Psoas muscle (tissue), 7 donors: ENCODE measurements at regions not wholly inside any gene's neighbourhood (a gene's known extent, or its start where the extent isn't known, plus 50 kb on each side); places are given as distances from the start of the nearest gene placed in this dataset.

ENCODE experiments used
- ATAC-seq, 4 donors: fragments of 200-7000 bp; cut with Tn5 transposase; one replicate each; pipeline ENCODE4 v1.9.1; 2020; ENCODE audit warnings: moderate library complexity in 3 of 4, mild to moderate bottlenecking in 2 of 4
- DNase-seq, 2 donors: peaks; one replicate each; pipeline ENCODE4 v3.0.0-alpha.2; 2020
- H3K27ac ChIP-seq: fragments of 200-600 bp; one replicate; pipeline ENCODE4 v1.8.0; 2022
- H3K27me3 ChIP-seq, 3 donors: fragments of 200-600 bp in 1 of 3; one replicate each; pipeline versions ENCODE4 v1.6.1 to v1.8.0; 2013 to 2022; ENCODE audit warnings: low read length in 2 of 3, mild to moderate bottlenecking in 2 of 3, moderate library complexity in 1 of 3; ENCODE audit not compliant: insufficient read depth in 3 of 3
- H3K36me3 ChIP-seq, 2 donors: fragments of 200-600 bp in 1 of 2; one replicate each; pipeline versions ENCODE4 v1.6.1 to v1.8.0; 2013 to 2022; ENCODE audit warnings: low read depth in 1 of 2, mild to moderate bottlenecking in 1 of 2, moderate library complexity in 1 of 2; ENCODE audit not compliant: insufficient read depth in 1 of 2
- H3K4me1 ChIP-seq: fragments of 200-600 bp; one replicate; pipeline ENCODE4 v1.8.0; 2022
- H3K4me3 ChIP-seq: fragments of 200-600 bp; one replicate; pipeline ENCODE4 v1.8.0; 2022; ENCODE audit warnings: mild to moderate bottlenecking
- H3K9me3 ChIP-seq: fragments of 200-600 bp; one replicate; pipeline ENCODE4 v1.8.0; 2022
- WGBS, 3 donors: extraction: QIAGEN DNeasy Blood & Tissue Kit; methylation state at CpG; one replicate each; pipeline versions ENCODE4 v1.1.6 to v1.1.7; 2013; 5-methylcytosine and 5-hydroxymethylcytosine counted together
- intact Hi-C, 2 donors: fragments of 100-400 bp; cut with DNase I; formaldehyde crosslinking; loops; one replicate each; pipeline versions ENCODE4 v1.11.0 to v1.14.2; 2022
- TF ChIP-seq, protein P1 (sequence below): fragments of 200-600 bp; IDR thresholded peaks from one replicate; pipeline ENCODE4 v1.8.0; 2022; ENCODE audit warnings: antibody characterized with exemption
- donor health status: healthy with polysubstance abuse.
- donor health status: DM: no; HTN: no; CAD: no; lungs with moderate emphysema.
- donor health status: Bipolar disorder and iron deficiency.
- donor health status: healthy.
- donor health status: DM: yes; HTN: yes; CAD: no.
- donor health status: DM: no; HTN: no; CAD: no.
- donor health status: DM: yes; HTN: yes; CAD: no.

- ATAC-seq, result no peak
- intact Hi-C loops, result no loop called here
- H3K27me3 ChIP-seq, result no peaks in the 10 kb centered on the region
- 70 to 79% (median 75%) methylated on average over 4 of the region's 4 CpGs for WGBS, 3 donors
- TF ChIP-seq, protein P1, sequence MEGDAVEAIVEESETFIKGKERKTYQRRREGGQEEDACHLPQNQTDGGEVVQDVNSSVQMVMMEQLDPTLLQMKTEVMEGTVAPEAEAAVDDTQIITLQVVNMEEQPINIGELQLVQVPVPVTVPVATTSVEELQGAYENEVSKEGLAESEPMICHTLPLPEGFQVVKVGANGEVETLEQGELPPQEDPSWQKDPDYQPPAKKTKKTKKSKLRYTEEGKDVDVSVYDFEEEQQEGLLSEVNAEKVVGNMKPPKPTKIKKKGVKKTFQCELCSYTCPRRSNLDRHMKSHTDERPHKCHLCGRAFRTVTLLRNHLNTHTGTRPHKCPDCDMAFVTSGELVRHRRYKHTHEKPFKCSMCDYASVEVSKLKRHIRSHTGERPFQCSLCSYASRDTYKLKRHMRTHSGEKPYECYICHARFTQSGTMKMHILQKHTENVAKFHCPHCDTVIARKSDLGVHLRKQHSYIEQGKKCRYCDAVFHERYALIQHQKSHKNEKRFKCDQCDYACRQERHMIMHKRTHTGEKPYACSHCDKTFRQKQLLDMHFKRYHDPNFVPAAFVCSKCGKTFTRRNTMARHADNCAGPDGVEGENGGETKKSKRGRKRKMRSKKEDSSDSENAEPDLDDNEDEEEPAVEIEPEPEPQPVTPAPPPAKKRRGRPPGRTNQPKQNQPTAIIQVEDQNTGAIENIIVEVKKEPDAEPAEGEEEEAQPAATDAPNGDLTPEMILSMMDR, result no peak
- no peak for DNase-seq
- H3K4me3 ChIP-seq, result no peak overlapping the region
- H3K9me3 ChIP-seq, result no peaks in the 10 kb centered on the region
- H3K36me3 ChIP-seq, result no peaks in the 10 kb centered on the region
- H3K4me1 ChIP-seq, result no peaks in the 10 kb centered on the region
- no peak overlapping the region for H3K27ac ChIP-seq
Measured at GRCh38 chr10:83167081-83167480, 972.2 kb upstream of the GHITM start.

DNA sequence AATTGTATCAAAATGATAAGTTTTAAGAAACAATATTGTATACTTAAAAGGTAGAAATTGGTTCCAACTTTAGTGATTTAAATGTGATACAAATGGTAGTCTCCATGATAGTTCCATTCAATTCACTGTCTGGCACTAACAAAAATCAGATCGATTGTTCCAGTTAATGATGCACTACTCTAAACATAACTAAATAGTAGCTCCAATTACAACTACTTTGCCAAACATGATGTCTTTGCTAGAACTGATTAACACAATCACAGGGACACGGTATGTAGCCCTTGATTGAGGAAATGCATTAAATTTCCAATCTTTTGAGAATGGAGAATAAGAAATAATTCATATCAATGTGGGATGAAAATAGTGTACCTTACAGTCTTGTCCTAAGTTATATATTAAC is 962.4 kb upstream of the GHITM start:
- H3K27me3 ChIP-seq, result no peaks in the 10 kb centered on the region
- DNase-seq, result no peak
- intact Hi-C loops, result no loop called here
- H3K9me3 ChIP-seq, result no peaks in the 10 kb centered on the region
- no peak for ATAC-seq
- no peak overlapping the region for H3K27ac ChIP-seq
- no peaks in the 10 kb centered on the region for H3K4me1 ChIP-seq
- H3K36me3 ChIP-seq, result no peaks in the 10 kb centered on the region
- H3K4me3 ChIP-seq, result no peak overlapping the region
- TF ChIP-seq, protein P1, result no peak
- 76 to 82% (median 77%) methylated on average over 2 of the region's 2 CpGs for WGBS, 3 donors

GRCh38 chr10:83178526-83178925 is 960.8 kb upstream of the GHITM start:
- Histone ChIP-seq H3K4me3 (no peak overlapping the region), H3K27ac (no peak overlapping the region), H3K9me3 (no peaks in the 10 kb centered on the region), H3K4me1 (no peaks in the 10 kb centered on the region), H3K27me3 (no peaks in the 10 kb centered on the region), H3K36me3 (no peaks in the 10 kb centered on the region)
- TF ChIP-seq, protein P1, result no peak
- DNase-seq (no peak), ATAC-seq (no peak)
- intact Hi-C loops, result no loop called here

GRCh38 chr10:83179371-83179770 is 959.9 kb upstream of the GHITM start:
- Histone ChIP-seq H3K4me3 (no peak overlapping the region), H3K4me1 (no peaks in the 10 kb centered on the region), H3K9me3 (no peaks in the 10 kb centered on the region), H3K27me3 (no peaks in the 10 kb centered on the region), H3K36me3 (no peaks in the 10 kb centered on the region), H3K27ac (no peak overlapping the region)
- intact Hi-C loops, result no loop called here
- ATAC-seq (no peak), DNase-seq (no peak)
- TF ChIP-seq, protein P1, result no peak
- WGBS, 3 donors, result 80 to 85% (median 82%) methylated on average over 4 of the region's 4 CpGs

DNA sequence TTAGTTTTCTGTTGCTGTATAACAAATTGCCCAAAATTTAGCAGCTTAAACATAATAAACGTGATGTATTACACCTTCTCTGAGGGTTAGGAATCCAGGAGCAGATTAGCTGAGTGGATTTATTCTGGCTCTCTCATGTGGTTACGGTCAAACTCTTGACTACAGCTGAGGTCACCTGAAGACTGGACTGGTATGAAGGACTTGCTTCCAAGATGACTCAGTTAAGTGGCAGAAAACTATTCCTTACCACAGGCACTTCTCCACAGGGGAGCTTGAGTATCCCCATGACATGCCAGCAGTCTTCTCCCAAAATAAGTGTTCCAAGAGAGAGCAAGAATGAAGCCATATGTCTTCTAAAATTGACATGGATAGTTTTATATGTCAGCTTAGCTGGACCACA is 957.2 kb upstream of the GHITM start:
- no peaks in the 10 kb centered on the region for H3K4me1 ChIP-seq
- H3K27ac ChIP-seq, result no peak overlapping the region
- intact Hi-C loops, result no loop called here
- H3K36me3 ChIP-seq, result no peaks in the 10 kb centered on the region
- no peaks in the 10 kb centered on the region for H3K9me3 ChIP-seq
- ATAC-seq (no peak), DNase-seq (no peak)
- no peaks in the 10 kb centered on the region for H3K27me3 ChIP-seq
- no peak overlapping the region for H3K4me3 ChIP-seq
- TF ChIP-seq, protein P1, result no peak
- WGBS, 3 donors, result 79 to 91% (median 80%) methylated on average over 2 of the region's 2 CpGs
